Fibroblast of pulmonary artery (primary cell): ENCODE measurements at regions not wholly inside any gene's neighbourhood (a gene's known extent, or its start where the extent isn't known, plus 50 kb on each side); places are given as distances from the start of the nearest gene placed in this dataset.

ENCODE experiments used
- DNase-seq: peaks from one replicate; pipeline ENCODE4 v3.0.0-alpha.2; 2010; ENCODE audit warnings: low read depth
- H3K4me3 ChIP-seq: replicated peaks from 2 replicates; pipeline ENCODE4 v1.5.1; 2011; ENCODE audit warnings: low read depth, mild to moderate bottlenecking, control low read depth, low read length, moderate library complexity
- CTCF ChIP-seq: IDR thresholded peaks from 2 replicates; pipeline ENCODE4 v1.5.1; 2011; ENCODE audit warnings: mild to moderate bottlenecking, control low read depth, low read length, inconsistent platforms; ENCODE audit errors: missing control alignments

GRCh38 chr7:106987777-106988176 is 56.7 kb upstream of the PRKAR2B start:
- no peak overlapping the region for H3K4me3 ChIP-seq
- no peak for TF ChIP-seq CTCF
- no peak for DNase-seq

- no peak for TF ChIP-seq CTCF
- no peak overlapping the region for H3K4me3 ChIP-seq
- no peak for DNase-seq
Measured at GRCh38 chr7:106992511-106992910, 52.0 kb upstream of the PRKAR2B start.
